Neural cell (in vitro differentiated cells): ENCODE measurements at regions not wholly inside any gene's neighbourhood (a gene's known extent, or its start where the extent isn't known, plus 50 kb on each side); places are given as distances from the start of the nearest gene placed in this dataset.

Source experiments
- H2AFZ ChIP-seq: fragments of 200-600, 300-800 bp; sonication (generic), shearing (Covaris generic); 2 replicates; pipeline ENCODE4 v1.6.0; 2014; ENCODE audit warnings: low read depth, mild to moderate bottlenecking, antibody characterized with exemption, low read length, moderate library complexity
- H3F3A ChIP-seq: fragments of 200-600 bp; shearing (Covaris generic); 2 replicates; pipeline ENCODE4 v1.6.1; 2016; ENCODE audit warnings: mild to moderate bottlenecking, moderate library complexity, mixed read lengths, antibody characterized with exemption, low read length; ENCODE audit not compliant: insufficient read depth, poor library complexity, severe bottlenecking
- H3K27ac ChIP-seq: fragments of 200-600, 300-800 bp; sonication (generic), shearing (Covaris generic); 2 replicates; pipeline ENCODE4 v1.5.1; 2014; ENCODE audit warnings: mild to moderate bottlenecking, low read length, moderate library complexity
- H3K27me3 ChIP-seq: fragments of 300-800, 200-600 bp; sonication (generic), shearing (Covaris generic); 2 replicates; pipeline ENCODE4 v1.6.0; 2014; ENCODE audit warnings: mild to moderate bottlenecking, low read depth, low read length, moderate library complexity; ENCODE audit not compliant: insufficient read depth
- H3K36me3 ChIP-seq: fragments of 300-800, 200-600 bp; sonication (generic), shearing (Covaris generic); 2 replicates; pipeline ENCODE4 v1.5.1; 2014; ENCODE audit warnings: mild to moderate bottlenecking, antibody characterized with exemption, low read length, moderate library complexity; ENCODE audit not compliant: insufficient read depth
- H3K4me2 ChIP-seq: fragments of 300-800, 200-600 bp; sonication (generic), shearing (Covaris generic); 2 replicates; pipeline ENCODE4 v1.6.0; 2014; ENCODE audit warnings: mild to moderate bottlenecking, low read length
- H3K4me3 ChIP-seq: fragments of 300-800, 200-600 bp; sonication (generic), shearing (Covaris generic); 2 replicates; pipeline ENCODE4 v1.5.1; 2014; ENCODE audit warnings: mild to moderate bottlenecking, low read length, moderate library complexity
- H3K79me2 ChIP-seq: fragments of 200-600 bp; shearing (Covaris generic); replicated peaks from 2 replicates; pipeline ENCODE4 v1.6.0; 2014; ENCODE audit warnings: mild to moderate bottlenecking, low read length, moderate library complexity; ENCODE audit not compliant: insufficient read depth
- H3K9ac ChIP-seq: fragments of 300-800, 200-600 bp; sonication (generic), shearing (Covaris generic); 2 replicates; pipeline ENCODE4 v1.6.1; 2016; ENCODE audit warnings: mild to moderate bottlenecking, low read length, mixed read lengths
- H3K9me2 ChIP-seq: fragments of 200-600 bp; shearing (Covaris generic); 2 replicates; pipeline ENCODE4 v1.6.1; 2016; ENCODE audit warnings: mild to moderate bottlenecking, low read length, mixed read lengths; ENCODE audit not compliant: insufficient read depth
- H3K9me3 ChIP-seq: fragments of 200-600, 300-800 bp; sonication (generic), shearing (Covaris generic); 2 replicates; pipeline ENCODE4 v1.6.1; 2016; ENCODE audit warnings: mild to moderate bottlenecking, mixed run types, low read length, moderate library complexity, mixed read lengths
- H4K20me1 ChIP-seq: fragments of 200-600 bp; shearing (Covaris generic); 2 replicates; pipeline ENCODE4 v1.6.1; 2016; ENCODE audit warnings: mild to moderate bottlenecking, mixed run types; ENCODE audit not compliant: insufficient read depth
- CTCF ChIP-seq: fragments of 450-650 bp; IDR thresholded peaks from 2 replicates; pipeline ENCODE4 v1.5.1; 2014; ENCODE audit warnings: antibody characterized with exemption, mild to moderate bottlenecking, moderate library complexity; ENCODE audit not compliant: poor library complexity, severe bottlenecking
- EP300 ChIP-seq: fragments of 450-650 bp; conservative IDR thresholded peaks from 2 replicates; pipeline ENCODE4 v1.6.1; 2014; ENCODE audit warnings: antibody characterized with exemption, mild to moderate bottlenecking, moderate library complexity; ENCODE audit not compliant: poor library complexity, severe bottlenecking
- EZH2 ChIP-seq: fragments of 200-600, 300-800 bp; shearing (Covaris generic), sonication (generic); IDR thresholded peaks from 2 replicates; pipeline ENCODE4 v1.6.1; 2014; ENCODE audit warnings: antibody characterized with exemption, low read length, borderline replicate concordance, mild to moderate bottlenecking; ENCODE audit not compliant: insufficient read depth, poor library complexity, severe bottlenecking
- MXI1 ChIP-seq: fragments of 450-650 bp; conservative IDR thresholded peaks from 2 replicates; pipeline ENCODE4 v1.6.1; 2014; ENCODE audit warnings: antibody characterized with exemption, mild to moderate bottlenecking; ENCODE audit not compliant: poor library complexity, severe bottlenecking
- POLR2AphosphoS5 ChIP-seq: IDR thresholded peaks from 2 replicates; pipeline ENCODE4 v1.6.1; 2012
- RAD21 ChIP-seq: fragments of 450-650 bp; conservative IDR thresholded peaks from 2 replicates; pipeline ENCODE4 v1.6.1; 2014; ENCODE audit warnings: antibody characterized with exemption, mild to moderate bottlenecking, moderate library complexity
- REST ChIP-seq: IDR thresholded peaks from 2 replicates; pipeline ENCODE4 v1.6.1; 2012; ENCODE audit warnings: borderline replicate concordance
- SMC3 ChIP-seq: fragments of 450-650 bp; conservative IDR thresholded peaks from 2 replicates; pipeline ENCODE4 v1.6.1; 2014; ENCODE audit warnings: antibody characterized with exemption, mild to moderate bottlenecking, moderate library complexity; ENCODE audit not compliant: poor library complexity
- TAF1 ChIP-seq: IDR thresholded peaks from 2 replicates; pipeline ENCODE4 v1.6.1; 2012; ENCODE audit warnings: low read depth

- H3K4me2 ChIP-seq, result no peak overlapping the region
- H3K9me2 ChIP-seq, result no peaks in the 10 kb centered on the region
- H2AFZ ChIP-seq, result no peak overlapping the region
- no peak overlapping the region for H3K27ac ChIP-seq
- no peak overlapping the region for H3K4me3 ChIP-seq
- H3F3A ChIP-seq, result no peaks in the 10 kb centered on the region
- no peaks in the 10 kb centered on the region for H3K27me3 ChIP-seq
- H3K9me3 ChIP-seq, result no peaks in the 10 kb centered on the region
- H3K36me3 ChIP-seq, result no peaks in the 10 kb centered on the region
- no peak overlapping the region for H3K9ac ChIP-seq
- TF ChIP-seq EZH2 (no peak), EP300 (no peak), TAF1 (no peak), MXI1 (no peak), CTCF (no peak), SMC3 (no peak), RAD21 (no peak), REST (no peak), POLR2AphosphoS5 (no peak)
- H3K79me2 ChIP-seq, result no peaks in the 10 kb centered on the region
- H4K20me1 ChIP-seq, result no peaks in the 10 kb centered on the region
Measured at GRCh38 chrX:43357741-43358140, 298.4 kb upstream of the MAOA start.

- no peak overlapping the region for H3K27ac ChIP-seq
- no peak overlapping the region for H3K9ac ChIP-seq
- H2AFZ ChIP-seq, result no peak overlapping the region
- no peaks in the 10 kb centered on the region for H3K27me3 ChIP-seq
- no peaks in the 10 kb centered on the region for H3K79me2 ChIP-seq
- no peak overlapping the region for H3K4me3 ChIP-seq
- H3F3A ChIP-seq, result no peaks in the 10 kb centered on the region
- H3K36me3 ChIP-seq, result no peaks in the 10 kb centered on the region
- H3K4me2 ChIP-seq, result no peak overlapping the region
- TF ChIP-seq POLR2AphosphoS5 (no peak), TAF1 (no peak), CTCF (no peak), EZH2 (no peak), MXI1 (no peak), SMC3 (no peak), REST (no peak)
- no peaks in the 10 kb centered on the region for H3K9me3 ChIP-seq
- no peaks in the 10 kb centered on the region for H3K9me2 ChIP-seq
- no peaks in the 10 kb centered on the region for H4K20me1 ChIP-seq
Measured at GRCh38 chrX:43373032-43373431, 283.1 kb upstream of the MAOA start.
